Thoracic aorta (tissue), 2 donors: ENCODE measurements at regions not wholly inside any gene's neighbourhood (a gene's known extent, or its start where the extent isn't known, plus 50 kb on each side); places are given as distances from the start of the nearest gene placed in this dataset.
"Not testable (repeated sequence)": the region's sequence is repeated elsewhere in the genome, so short reads cannot be mapped to it uniquely, and the experiment has no call there.

Experiments used
- ATAC-seq: fragments of 150-250 bp; one replicate; pipeline ENCODE4 v1.8.0; 2017; ENCODE audit warnings: low read depth; ENCODE audit not compliant: insufficient number of reproducible peaks, low FRiP score
- DNase-seq: peaks from one replicate; pipeline ENCODE4 v3.0.0-alpha.2; 2020; ENCODE audit warnings: low spot score
- H3K27ac ChIP-seq, 2 donors: fragments of 200-600 bp; sonication (generic); 1 replicate in 1 of 2; 2 replicates in 1 of 2; pipeline ENCODE4 v1.5.1; 2016; ENCODE audit warnings: mild to moderate bottlenecking in 2 of 2, moderate library complexity in 2 of 2
- H3K27me3 ChIP-seq: fragments of 200-600 bp; sonication (generic); replicated peaks from 2 replicates; pipeline ENCODE4 v1.6.0; 2016; ENCODE audit warnings: mild to moderate bottlenecking; ENCODE audit not compliant: insufficient read depth
- H3K36me3 ChIP-seq: fragments of 200-600 bp; sonication (generic); one replicate; pipeline ENCODE4 v1.5.1; 2016
- H3K4me1 ChIP-seq, 2 donors: fragments of 200-600 bp; sonication (generic); 1 replicate in 1 of 2; 2 replicates in 1 of 2; pipeline versions ENCODE4 v1.5.1 to v1.6.0; 2016; ENCODE audit warnings: low read depth in 2 of 2, mild to moderate bottlenecking in 1 of 2; ENCODE audit not compliant: control insufficient read depth in 1 of 2
- H3K4me3 ChIP-seq: fragments of 200-600 bp; sonication (generic); 2 replicates; pipeline ENCODE4 v1.5.1; 2016; ENCODE audit warnings: mild to moderate bottlenecking
- H3K9me3 ChIP-seq: fragments of 200-600 bp; sonication (generic); 2 replicates; pipeline ENCODE4 v1.5.1; 2016
- CTCF ChIP-seq: fragments of 200-600 bp; sonication (generic); IDR thresholded peaks from one replicate; pipeline ENCODE4 v1.5.1; 2019; ENCODE audit warnings: antibody characterized with exemption

- H3K4me3 ChIP-seq: no peak overlapping the region
- no peak for DNase-seq
- H3K9me3 ChIP-seq: peaks cover 5% of the 10 kb centered on the region
- H3K27me3 ChIP-seq: no peaks in the 10 kb centered on the region
- no peak for ATAC-seq
- no peaks in the 10 kb centered on the region for H3K36me3 ChIP-seq
- no peaks in the 10 kb centered on the region for H3K4me1 ChIP-seq
- H3K27ac ChIP-seq: no peak overlapping the region
- TF ChIP-seq CTCF: no peak
Measured at GRCh38 chr20:30487947-30488926, 769.2 kb upstream of the DEFB115 start.

GRCh38 chr20:30488941-30489613 lies 768.4 kb upstream of the DEFB115 start:
- H3K27ac ChIP-seq: no peak overlapping the region
- H3K9me3 ChIP-seq: peaks cover 5% of the 10 kb centered on the region
- H3K36me3 ChIP-seq: no peaks in the 10 kb centered on the region
- no peak for ATAC-seq
- no peaks in the 10 kb centered on the region for H3K27me3 ChIP-seq
- H3K4me3 ChIP-seq: no peak overlapping the region
- DNase-seq: no peak
- H3K4me1 ChIP-seq: no peaks in the 10 kb centered on the region
- no peak for TF ChIP-seq CTCF

- ATAC-seq: no peak
- peaks cover 5% of the 10 kb centered on the region for H3K9me3 ChIP-seq
- H3K27me3 ChIP-seq: no peaks in the 10 kb centered on the region
- no peak overlapping the region for H3K27ac ChIP-seq
- H3K4me1 ChIP-seq: no peaks in the 10 kb centered on the region
- H3K36me3 ChIP-seq: no peaks in the 10 kb centered on the region
- H3K4me3 ChIP-seq: no peak overlapping the region
- no peak for TF ChIP-seq CTCF
- DNase-seq: no peak
Measured at GRCh38 chr20:30489614-30490003, 767.9 kb upstream of the DEFB115 start.

- Histone ChIP-seq H3K4me3 (no peak overlapping the region), H3K36me3 (no peaks in the 10 kb centered on the region), H3K27me3 (no peaks in the 10 kb centered on the region), H3K9me3 (peaks cover 5% of the 10 kb centered on the region), H3K27ac (no peak overlapping the region), H3K4me1 (no peaks in the 10 kb centered on the region)
- TF ChIP-seq CTCF: no peak
- no peak for ATAC-seq
- DNase-seq: no peak
Measured at GRCh38 chr20:30491016-30491415, 766.4 kb upstream of the DEFB115 start.

GRCh38 chr20:30496656-30497055 lies 760.8 kb upstream of the DEFB115 start:
- H3K4me1 ChIP-seq, ATAC-seq, H3K36me3 ChIP-seq, DNase-seq, H3K9me3 ChIP-seq, H3K27me3 ChIP-seq, H3K4me3 ChIP-seq, H3K27ac ChIP-seq: not testable (repeated sequence)

- H3K27ac ChIP-seq, DNase-seq, H3K4me1 ChIP-seq, ATAC-seq, H3K27me3 ChIP-seq, H3K36me3 ChIP-seq, H3K9me3 ChIP-seq, H3K4me3 ChIP-seq: not testable (repeated sequence)
Measured at GRCh38 chr20:30497191-30497590, 760.3 kb upstream of the DEFB115 start.
